DMS79 (cell line): ENCODE measurements at regions not wholly inside any gene's neighbourhood (a gene's known extent, or its start where the extent isn't known, plus 50 kb on each side); places are given as distances from the start of the nearest gene placed in this dataset.
"Not testable (repeated sequence)": the region's sequence is repeated elsewhere in the genome, so short reads cannot be mapped to it uniquely, and the experiment has no call there.

Experiments used
- DNase-seq: peaks from one replicate; lab custom pipeline; 2025; lab: John Stamatoyannopoulos, UW

DNA sequence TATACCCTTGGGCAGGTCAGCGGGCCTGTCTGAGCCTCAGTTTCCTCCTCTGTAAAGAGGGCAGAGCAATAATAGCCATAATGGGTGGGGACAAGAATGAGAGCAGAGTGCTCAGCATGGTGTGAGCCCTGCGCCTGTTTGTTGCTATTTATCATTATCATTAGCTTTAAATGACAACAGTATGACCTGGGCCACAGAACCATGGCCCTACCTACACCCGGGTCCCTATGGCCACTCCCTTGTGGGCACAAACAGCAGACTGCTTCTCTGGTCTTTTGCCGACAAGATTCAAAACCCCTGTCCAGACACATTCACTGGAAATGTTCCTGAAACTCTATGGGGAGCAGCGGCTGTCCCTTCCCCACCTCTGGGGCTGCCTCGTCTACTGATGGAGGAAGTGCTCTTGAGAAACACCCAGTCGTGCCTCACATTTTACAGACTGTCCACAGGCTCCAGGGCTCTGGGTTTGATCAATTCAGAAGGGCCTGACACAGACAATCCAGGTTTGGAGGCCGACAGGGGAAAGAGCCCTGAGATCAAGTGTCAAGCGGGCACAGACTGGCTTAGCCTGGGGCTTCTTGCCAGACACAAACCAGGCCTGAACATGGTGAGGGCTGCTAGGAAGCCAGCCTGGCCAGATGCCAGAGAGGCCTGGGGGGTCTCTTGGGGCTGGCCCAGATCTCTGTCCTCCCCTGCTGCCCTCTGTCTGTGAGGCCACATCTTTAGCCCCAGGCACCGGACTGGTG is 112.5 kb upstream of the CD82 start:
- DNase-seq: no peak

DNA sequence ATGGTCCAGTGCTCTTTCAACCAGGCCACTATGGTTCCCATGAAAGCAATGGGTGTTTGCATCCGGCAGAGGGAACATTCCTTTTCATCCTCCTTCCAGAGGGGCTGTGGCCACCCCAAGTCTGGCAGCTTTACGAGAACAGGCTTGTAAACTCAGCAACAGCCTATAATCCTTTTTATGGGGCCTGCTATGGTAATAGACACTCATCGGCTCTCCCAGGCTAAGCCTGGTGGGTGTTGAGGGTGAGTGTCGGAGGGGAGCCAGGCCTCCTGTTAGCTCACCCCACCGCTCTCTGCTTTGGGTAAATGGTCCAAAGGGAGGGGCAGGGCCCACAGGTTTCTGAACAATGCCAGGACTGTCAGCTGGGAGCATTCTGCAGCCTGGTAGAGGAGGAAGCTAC is 111.6 kb upstream of the CD82 start:
- no peak for DNase-seq

DNA sequence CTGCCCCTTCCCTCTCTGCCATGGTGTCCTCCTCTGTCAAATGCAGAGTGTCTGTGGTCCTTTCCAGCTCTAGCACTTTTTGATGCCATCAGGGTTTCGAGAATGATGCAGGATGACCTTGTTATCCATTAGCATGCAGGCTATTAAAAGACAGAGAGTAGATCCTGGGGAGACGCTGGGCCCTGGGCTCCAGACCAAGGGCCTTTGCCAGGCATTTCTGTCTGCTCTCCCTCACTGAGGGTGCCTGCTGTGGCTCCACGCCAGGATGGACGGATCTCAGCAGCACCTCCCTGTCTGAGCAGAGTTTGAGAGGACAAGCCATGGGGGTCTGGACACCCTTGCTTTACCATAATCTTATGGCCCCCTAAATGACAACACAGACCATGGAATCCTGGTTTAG is 110.8 kb upstream of the CD82 start:
- DNase-seq: no peak

DNA sequence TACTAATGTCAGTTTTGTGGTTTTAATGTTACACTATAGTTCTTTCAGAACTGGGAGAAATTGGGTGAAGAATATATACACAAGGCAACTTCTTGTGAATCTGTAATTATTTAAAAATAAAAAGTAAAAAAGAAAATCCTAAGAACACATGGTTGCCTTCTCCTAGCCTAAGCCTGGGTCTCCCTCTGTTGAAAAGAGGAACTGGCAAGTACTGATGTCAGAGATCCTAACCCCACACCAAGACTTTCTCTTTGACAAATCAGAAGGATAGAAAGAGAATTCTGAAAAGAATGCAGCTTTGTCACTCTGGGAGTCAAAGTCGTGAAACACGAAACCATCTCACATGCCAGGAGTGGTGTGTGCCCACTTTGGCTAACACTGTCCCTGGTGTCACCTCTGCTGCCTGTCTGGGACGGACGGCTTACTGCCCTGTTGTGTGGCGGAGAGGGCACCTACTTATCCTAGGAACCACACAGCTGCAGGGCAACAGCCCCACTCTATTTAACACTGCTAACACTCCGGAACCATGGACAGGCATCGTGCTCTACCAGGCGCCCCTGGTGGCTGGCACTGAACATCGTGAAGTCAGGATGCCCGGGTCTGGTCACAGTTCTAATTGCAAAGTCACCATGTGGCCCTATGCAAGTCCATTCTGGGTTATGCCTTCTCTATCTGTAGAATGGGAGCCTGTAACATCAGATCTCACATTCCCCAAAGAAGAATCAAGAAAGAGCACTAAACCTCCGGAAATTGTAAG is 108.7 kb upstream of the CD82 start:
- DNase-seq: no peak

DNA sequence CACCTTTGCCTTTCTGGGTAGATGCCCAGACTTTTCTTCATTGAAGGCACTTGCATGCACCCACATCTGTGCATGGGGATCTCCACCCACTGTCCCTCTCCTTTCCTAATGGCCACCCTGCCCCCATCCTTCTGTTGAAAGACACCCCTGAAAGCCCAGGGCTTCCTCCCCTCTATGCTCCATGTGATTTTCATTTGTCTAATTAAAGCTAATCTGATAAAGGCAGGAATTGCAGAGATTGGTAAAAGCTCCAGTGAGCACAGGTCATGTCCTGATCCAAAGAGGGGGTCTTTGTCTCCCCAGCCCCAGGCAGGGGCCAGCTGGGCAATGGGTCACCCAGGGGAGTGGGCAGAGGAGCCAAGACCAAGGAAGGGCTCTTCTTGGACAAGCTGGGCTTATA is 107.6 kb upstream of the CD82 start:
- DNase-seq: no peak

DNA sequence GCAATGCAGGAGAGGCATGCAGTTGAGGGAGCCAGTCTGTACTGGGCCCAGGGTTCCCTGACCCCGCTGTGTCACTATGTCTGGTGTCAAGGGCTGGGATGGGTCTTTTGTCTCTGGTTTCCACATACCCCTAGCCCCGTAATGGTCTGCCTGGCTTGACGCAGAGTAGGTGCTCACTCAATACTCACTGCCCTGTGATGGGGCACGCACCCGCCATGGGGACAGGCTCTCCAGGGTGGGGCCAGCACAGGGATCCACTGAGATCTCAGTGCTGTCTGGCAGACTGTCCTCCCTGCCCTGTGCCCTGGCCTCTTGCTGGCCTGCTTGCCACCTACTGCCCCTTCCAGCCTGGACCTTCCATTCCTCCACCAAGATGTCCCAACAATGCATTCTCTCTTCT is 101.7 kb upstream of the CD82 start:
- DNase-seq: no peak

DNA sequence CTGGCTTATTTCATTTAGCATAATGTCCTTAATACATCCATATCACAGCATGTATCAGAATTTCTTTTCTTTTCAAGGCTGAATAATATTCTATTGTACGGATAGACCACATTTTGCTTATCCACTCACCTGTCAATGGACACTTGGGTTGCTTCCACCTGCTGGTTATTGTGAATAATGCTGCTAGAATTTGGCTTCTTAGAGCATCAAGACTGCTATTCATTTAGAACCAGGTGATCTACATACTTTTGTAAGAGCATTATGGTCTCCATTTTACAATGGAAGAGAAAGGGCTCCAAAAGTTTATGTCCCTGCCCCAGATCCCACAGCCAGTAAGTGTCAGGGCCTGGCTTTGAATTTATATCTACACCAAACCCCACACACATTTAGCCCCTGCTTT is 100.7 kb upstream of the CD82 start:
- DNase-seq: no peak

DNA sequence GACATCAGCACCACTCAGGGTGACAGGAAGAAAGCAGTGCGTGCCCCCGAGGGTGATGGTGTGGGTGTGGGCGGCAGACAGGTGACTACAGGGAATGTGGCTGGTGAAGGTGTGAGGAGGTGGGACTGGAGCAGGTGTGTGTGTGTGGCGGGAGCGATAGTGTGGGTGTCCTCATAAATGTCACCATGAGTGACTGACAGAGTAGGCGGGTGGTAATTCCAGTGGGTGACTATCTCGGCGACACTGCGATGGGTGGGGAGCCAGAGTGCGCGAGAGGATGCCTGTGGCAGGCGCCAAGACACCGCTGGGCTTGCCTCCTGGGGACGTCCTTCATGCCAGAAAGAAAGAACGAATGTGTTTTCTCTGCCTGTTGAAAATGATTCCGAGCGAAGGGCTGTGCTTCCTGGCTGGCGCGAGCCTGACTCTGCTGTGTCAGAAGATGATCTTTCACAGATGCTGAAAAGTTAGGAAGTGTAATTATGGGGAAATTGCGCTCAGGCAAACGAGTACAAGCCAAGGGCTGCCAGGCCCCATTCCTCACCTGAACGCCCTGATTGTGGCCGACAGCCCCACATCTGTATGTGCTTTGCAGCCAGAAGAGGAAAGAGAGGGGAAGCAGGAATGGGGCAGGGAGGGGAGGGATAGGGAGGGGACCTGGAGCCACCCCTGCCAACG is 98.8 kb upstream of the CD82 start:
- no peak for DNase-seq

DNA sequence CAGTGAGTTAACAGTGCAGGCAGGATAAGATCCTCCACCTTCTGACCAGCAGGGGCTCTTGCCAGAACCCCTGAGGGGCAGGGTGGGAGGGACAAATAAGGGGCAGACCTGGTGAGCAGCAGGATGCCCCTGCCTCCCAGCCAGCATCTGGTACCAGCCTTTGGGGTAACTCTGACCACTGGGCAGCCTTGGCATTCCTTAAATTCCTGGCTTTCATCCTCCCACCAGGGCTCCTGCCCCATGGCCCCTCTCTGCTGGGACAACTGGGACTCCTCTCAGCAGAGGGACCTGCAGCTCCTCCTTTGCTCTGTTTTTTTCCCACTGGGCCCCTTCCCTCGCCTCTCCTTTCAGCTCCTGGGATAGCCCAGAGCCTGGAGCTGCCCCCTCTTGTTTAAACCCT is 98.0 kb upstream of the CD82 start:
- DNase-seq: no peak

DNA sequence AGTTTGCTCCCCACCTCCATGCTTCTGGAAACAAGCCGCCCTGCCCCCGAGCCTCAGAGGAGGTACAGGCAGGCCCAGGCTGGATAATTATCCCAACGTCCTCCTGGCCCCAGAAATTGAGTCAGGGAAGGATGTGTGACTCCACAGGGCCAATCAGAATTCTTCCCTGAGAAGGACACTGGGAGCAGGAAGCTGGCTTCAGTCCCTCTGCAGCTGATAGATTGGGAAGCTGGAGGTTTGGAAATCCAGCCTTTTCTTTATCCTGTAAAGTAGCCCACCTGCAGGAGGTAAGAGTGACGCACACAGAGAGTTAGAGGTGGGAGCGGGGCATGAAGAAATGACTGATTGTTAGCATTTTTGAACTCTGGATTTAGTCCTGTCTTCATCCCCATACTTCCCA is 97.5 kb upstream of the CD82 start:
- DNase-seq: no peak

DNA sequence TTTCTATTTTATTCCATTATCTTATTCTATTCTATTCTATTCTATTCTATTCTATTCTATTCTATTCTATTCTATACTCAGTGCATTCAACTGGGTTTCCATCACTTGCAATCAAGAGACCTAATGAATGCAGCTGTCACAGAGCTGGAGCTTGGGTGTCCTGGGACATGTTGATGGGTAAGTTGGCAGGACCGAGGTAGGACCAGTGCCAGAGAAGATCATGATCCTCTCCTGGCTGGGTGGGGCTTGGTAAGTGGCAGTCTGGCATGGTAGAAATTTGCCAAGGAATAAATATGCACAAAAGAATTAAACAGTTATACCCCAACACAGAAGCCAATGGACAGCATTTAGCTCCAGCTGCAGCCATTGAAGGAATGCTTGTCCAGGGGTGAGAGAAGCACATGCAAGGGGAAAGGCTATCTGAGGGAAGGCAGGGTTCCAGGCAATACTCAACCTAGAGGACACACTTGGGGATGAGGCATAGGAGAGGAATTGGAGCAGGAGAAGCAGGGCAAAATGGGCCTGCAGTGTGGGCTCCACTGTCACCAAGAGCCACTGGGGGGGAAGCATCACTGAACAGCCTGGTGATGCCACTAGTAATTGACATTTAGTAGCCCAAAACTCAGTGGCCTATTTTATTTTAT is 97.0 kb upstream of the CD82 start:
- DNase-seq: no peak

DNA sequence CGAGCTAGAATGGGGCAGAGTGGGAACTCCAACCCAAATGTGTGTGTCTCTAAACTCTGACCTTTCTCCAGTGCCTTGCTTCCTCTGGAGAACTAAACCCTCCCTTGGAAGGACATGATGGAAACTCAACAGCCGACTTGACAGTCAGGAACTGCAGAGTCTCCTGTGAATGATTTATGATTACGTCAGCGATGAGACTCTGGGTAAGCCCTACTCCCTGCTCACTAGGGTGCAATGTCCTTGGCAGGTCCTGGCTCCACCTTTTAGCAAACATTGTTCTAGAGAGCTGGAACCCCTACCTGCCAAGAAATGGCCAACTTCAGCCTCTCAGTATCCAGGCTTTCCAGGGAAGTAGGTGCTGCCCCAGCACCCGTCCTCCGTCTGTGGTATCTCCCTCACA is 96.1 kb upstream of the CD82 start:
- DNase-seq: no peak

DNA sequence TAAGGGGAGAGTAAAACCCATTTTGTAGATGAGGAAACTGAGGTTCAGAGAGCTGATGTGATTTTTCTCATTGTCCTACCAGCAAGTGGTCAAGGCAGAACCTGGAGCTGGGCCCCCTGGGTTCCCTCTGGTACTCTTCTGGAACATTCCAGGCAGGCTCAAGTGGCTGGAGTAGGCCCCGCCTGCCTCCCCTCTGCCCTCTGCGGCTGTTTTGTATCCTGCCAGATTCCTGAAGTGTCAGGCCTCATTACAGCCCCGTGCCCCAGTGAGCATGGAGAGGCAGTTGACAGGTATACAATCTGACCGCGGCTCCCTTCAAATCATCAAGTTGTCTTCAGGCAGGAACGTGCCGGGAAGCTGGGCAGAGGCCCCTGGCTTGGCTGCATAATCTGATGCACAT is 94.6 kb upstream of the CD82 start:
- peak; percentile 54 for DNase-seq

DNA sequence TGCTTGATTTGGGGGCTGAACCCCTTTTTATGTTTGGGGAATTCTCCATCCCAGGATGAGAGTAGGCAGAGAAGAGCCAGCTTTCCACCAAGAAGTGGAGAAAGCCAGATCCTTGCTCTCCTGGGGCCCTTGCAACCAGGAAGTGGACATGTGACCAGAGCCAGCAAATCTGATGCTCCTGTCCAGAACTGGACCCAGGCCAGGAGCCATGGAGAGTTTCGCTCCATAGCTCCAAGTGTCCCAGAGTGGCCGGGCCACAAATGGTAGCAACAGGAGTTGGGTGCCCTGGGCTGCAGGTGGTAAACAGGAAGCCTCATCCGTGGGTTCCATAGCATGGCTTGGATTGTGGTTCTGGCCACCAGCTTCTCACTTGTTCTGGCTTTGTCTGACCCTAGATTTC is 93.9 kb upstream of the CD82 start:
- DNase-seq: no peak

DNA sequence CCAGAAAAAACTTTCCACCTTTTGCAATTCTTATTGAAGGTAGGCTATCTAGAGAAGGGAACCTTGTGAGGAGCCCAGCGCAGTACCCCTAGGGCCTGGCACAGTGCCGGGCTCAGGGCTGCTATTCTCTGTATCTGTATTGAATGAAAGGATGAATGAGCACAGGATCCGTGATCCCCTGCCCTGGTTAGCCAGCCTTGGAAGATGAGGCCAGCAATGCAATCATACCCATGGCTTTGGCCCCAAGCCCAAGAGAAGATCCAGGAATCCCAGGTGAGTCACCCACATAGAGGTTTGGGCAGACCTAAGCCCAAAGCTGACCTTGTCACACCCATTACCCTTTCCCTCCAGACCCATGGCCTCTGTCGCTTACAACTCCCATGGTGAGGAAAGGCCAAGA is 92.5 kb upstream of the CD82 start:
- no peak for DNase-seq

DNA sequence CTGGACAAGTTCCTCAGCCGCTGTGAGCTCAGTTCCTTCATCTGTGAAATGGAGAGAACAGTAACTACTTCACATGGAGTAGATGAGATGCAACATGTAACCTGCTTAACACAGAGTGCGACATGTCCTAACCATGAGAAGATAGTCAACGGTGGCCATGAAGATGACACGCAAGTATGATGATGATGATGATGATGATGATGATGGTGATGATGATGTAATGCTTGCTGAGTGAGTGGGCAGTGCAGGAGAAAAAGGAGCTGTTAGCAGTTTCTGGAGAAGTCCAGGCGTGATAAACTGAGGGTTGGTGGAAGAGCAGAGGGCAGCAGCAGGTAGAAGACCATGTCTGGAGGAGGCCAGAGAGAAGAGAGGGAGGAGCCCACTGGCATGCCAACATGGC is 90.8 kb upstream of the CD82 start:
- DNase-seq: no peak

DNA sequence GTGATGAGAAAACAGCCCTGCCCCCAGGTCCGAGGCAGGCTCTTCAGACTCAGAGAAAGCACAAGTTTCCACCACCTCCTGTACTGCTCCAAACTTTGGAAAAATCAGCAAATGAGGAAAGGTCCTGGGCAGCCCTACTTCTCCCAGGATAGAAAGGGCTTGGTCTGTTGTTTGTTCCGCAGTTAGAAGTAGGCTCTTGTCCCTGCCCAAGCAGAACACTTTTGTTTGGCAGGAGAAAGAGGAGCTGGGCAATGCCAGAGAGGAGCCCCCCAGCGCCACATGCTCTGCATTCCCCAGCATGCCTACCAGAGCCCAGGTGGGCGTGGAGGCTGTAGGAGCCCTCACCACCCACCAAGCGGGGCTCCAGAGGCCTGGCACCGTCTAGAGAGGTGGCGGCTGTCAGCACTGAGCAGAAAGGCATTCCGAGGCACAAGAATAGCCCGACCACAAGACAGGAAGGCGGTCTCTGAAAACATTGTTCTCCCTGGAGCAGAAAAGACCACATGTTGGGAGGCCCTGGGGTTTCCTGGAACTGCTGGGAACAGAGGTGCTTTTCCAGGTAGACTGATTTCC is 90.3 kb upstream of the CD82 start:
- no peak for DNase-seq

DNA sequence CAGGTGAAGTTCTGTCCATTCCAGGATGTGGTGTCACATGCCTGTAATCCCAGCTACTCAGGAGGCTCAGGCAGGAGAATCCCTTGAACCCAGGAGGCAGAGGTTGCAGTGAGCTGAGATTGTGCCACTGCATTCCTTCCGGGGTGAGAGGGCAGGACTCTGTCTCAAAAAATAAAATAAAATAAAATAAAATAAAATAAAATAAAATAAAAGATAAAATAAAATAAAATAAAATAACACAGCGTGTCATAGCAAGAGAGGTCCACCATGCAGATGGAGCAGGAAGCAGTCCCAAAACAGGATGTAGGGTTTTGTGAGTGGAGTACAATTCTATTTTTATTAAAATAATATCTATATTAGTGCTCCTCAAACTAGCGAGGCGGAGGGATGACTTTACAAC is 83.1 kb upstream of the CD82 start:
- DNase-seq: not testable (repeated sequence)

DNA sequence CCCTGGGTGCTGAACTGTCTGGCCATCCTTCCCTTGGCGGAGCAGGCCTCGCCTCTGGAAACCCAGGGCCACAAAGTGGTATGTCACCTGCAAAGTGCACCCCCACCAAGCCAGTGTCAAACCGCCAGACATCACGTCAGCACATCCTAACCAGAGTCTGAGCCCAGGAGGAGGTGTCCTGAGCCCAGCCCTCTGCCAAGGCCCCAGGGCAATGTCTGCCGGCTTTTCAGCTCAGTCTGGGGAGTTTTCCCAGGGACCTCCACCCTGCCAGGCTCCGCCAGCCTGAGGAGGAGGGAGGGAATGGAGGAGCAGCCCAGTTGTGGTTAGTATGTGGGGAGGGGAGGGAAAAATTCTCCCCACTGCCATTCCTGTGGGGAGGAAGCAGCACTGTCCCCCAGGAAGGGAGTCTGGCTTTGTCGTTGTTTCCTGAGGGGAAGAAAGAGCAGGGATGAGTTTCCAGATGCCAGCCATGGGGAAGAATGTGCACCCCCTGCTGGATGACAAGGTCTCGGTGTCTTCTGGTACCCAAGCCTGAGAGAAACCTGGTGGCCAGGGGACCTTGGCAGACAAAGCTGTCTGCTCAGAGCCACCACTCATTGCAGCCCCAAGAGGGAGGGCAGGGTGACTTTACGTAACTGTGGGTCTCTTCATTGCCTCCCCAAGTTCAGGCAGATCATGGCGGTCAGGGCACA is 81.4 kb upstream of the CD82 start:
- no peak for DNase-seq

DNA sequence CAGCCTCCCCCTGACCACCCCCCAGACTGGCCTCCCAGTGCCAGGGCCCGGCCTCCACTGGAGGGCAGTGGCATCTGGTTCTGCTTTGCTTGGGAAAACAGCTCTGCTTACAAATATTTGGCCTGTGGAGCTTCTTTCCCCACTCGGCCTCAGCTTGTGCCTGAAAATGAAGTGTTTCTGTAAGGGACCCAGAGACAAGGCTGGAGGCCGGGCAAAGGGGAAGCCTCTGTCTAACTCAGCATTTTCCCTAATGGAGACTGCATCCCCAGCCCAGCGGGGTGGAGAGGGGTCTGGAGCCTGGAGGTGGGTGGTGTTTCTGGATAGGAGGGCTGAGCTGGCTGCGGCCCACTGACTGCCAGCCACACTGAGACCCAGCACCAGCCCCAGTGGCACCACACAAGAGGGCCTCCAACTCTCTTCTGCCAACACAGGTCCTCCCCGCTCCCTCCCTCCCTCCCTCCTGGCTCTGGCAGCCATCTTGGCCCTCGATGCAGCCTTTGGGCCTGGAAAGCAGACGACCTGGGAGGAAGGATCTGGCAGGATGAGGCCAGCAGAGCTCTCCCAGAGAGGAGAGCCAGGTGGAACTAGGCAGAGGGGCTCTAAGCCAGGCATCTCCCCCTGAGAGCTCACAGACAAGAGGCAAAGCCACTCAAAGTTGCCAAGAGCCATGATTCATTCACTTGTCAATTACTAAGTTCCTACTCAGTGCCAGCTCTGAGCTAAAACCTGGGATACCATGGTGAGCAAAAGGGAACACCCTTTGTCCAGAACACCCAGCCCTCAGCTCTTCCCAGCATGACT is 77.1 kb upstream of the CD82 start:
- DNase-seq: no peak

DNA sequence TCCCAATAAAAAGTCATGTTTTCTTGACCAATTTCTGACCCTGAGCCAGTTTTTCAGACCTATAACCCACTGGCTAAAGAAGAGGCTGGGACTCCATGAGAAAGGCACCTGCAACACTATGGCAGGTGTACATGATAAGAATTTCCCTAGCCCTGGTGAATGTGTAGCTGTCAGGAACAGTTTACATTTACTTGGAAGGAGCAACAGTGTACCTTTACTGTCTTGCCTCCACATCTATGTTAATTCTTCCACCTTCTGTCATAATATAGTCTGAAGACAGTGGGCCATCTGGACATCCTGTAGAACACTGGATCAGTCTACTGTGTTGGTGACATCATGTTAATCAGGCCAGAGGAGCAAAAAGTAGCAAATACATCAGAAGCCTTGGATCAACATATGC is 72.1 kb upstream of the CD82 start:
- DNase-seq: no peak
